Neural progenitor cell (in vitro differentiated cells): ENCODE measurements at regions not wholly inside any gene's neighbourhood (a gene's known extent, or its start where the extent isn't known, plus 50 kb on each side); places are given as distances from the start of the nearest gene placed in this dataset.

Experiments
- DNase-seq: peaks from one replicate; pipeline ENCODE4 v3.0.0-alpha.2; 2016; ENCODE audit warnings: low spot score
- H2AFZ ChIP-seq: fragments of 200-600 bp; sonication (generic); replicated peaks from 2 replicates; pipeline ENCODE4 v1.6.1; 2016; ENCODE audit warnings: antibody characterized with exemption
- H3F3A ChIP-seq: fragments of 200-600 bp; sonication (generic); 2 replicates; pipeline ENCODE4 v1.6.1; 2016; ENCODE audit warnings: antibody characterized with exemption, low read depth
- H3K27ac ChIP-seq: fragments of 200-600 bp; sonication (generic); 2 replicates; pipeline ENCODE4 v1.5.1; 2016; ENCODE audit warnings: mild to moderate bottlenecking
- H3K27me3 ChIP-seq: fragments of 200-600 bp; sonication (generic); 2 replicates; pipeline ENCODE4 v1.6.1; 2016; ENCODE audit warnings: mild to moderate bottlenecking, moderate library complexity
- H3K36me3 ChIP-seq: fragments of 200-600 bp; sonication (generic); 2 replicates; pipeline ENCODE4 v1.5.1; 2016
- H3K4me1 ChIP-seq: fragments of 200-600 bp; sonication (generic); 2 replicates; pipeline ENCODE4 v1.6.1; 2016; ENCODE audit warnings: mixed run types
- H3K4me2 ChIP-seq: fragments of 200-600 bp; sonication (generic); 2 replicates; pipeline ENCODE4 v1.6.1; 2016
- H3K4me3 ChIP-seq: fragments of 200-600 bp; sonication (generic); 2 replicates; pipeline ENCODE4 v1.5.1; 2016
- H3K79me2 ChIP-seq: fragments of 200-600 bp; sonication (generic); 2 replicates; pipeline ENCODE4 v1.6.1; 2016; ENCODE audit warnings: low read depth
- H3K9ac ChIP-seq: fragments of 200-600 bp; sonication (generic); 2 replicates; pipeline ENCODE4 v1.6.1; 2016
- H3K9me3 ChIP-seq: fragments of 200-600 bp; sonication (generic); 2 replicates; pipeline ENCODE4 v1.5.1; 2016; ENCODE audit warnings: low read depth
- H4K20me1 ChIP-seq: fragments of 200-600 bp; sonication (generic); 2 replicates; pipeline ENCODE4 v1.6.1; 2016; ENCODE audit warnings: low read depth
- H3K27ac Mint-ChIP-seq: 3 replicates; pipeline ENCODE4 v1.8.0; 2021; ENCODE audit warnings: mixed read lengths
- H3K27me3 Mint-ChIP-seq: 2 replicates; pipeline ENCODE4 v1.8.0; 2022; ENCODE audit warnings: low read depth, mild to moderate bottlenecking, inconsistent platforms, moderate library complexity, mixed read lengths; ENCODE audit not compliant: insufficient read depth
- H3K36me3 Mint-ChIP-seq: 3 replicates; pipeline ENCODE4 v1.8.0; 2021; ENCODE audit warnings: mixed read lengths
- H3K4me1 Mint-ChIP-seq: 3 replicates; pipeline ENCODE4 v1.8.0; 2021; ENCODE audit warnings: mixed read lengths
- H3K4me3 Mint-ChIP-seq: 3 replicates; pipeline ENCODE4 v1.8.0; 2021; ENCODE audit warnings: mild to moderate bottlenecking, moderate library complexity, mixed read lengths
- H3K9me3 Mint-ChIP-seq: 3 replicates; pipeline ENCODE4 v1.8.0; 2020; ENCODE audit warnings: mixed read lengths
- CTCF ChIP-seq: fragments of 200-600 bp; sonication (generic); IDR thresholded peaks from 2 replicates; pipeline ENCODE4 v1.5.1; 2017; ENCODE audit warnings: antibody characterized with exemption, mild to moderate bottlenecking
- EZH2 ChIP-seq: fragments of 200-600 bp; sonication (generic); IDR thresholded peaks from 2 replicates; pipeline ENCODE4 v1.6.1; 2017; ENCODE audit warnings: antibody characterized with exemption, mild to moderate bottlenecking, moderate library complexity
- EZH2phosphoT487 ChIP-seq: fragments of 200-600 bp; sonication (generic); IDR thresholded peaks from 2 replicates; pipeline ENCODE4 v1.6.1; 2017; ENCODE audit warnings: antibody characterized with exemption

- Histone ChIP-seq H3K4me3 (no peak overlapping the region), H3K9me3 (peaks cover 11% of the 10 kb centered on the region), H3K27me3 (no peaks in the 10 kb centered on the region), H3K4me2 (no peak overlapping the region), H3K36me3 (no peaks in the 10 kb centered on the region), H4K20me1 (no peaks in the 10 kb centered on the region), H3K27ac (no peak overlapping the region), H3K9ac (no peak overlapping the region), H2AFZ (no peak overlapping the region), H3K4me1 (no peaks in the 10 kb centered on the region), H3K79me2 (no peaks in the 10 kb centered on the region), H3F3A (no peaks in the 10 kb centered on the region)
- no peak for DNase-seq
- Mint-ChIP-seq H3K36me3 (no peaks in the 10 kb centered on the region), H3K4me3 (no peak overlapping the region), H3K4me1 (peaks cover 2% of the 10 kb centered on the region), H3K9me3 (no peaks in the 10 kb centered on the region), H3K27me3 (peaks cover 3% of the 10 kb centered on the region), H3K27ac (no peak overlapping the region)
- TF ChIP-seq CTCF (no peak), EZH2phosphoT487 (no peak)
These were observed 138.4 kb downstream of the RPIA start for GRCh38 chr2:88829607-88830463.

DNA sequence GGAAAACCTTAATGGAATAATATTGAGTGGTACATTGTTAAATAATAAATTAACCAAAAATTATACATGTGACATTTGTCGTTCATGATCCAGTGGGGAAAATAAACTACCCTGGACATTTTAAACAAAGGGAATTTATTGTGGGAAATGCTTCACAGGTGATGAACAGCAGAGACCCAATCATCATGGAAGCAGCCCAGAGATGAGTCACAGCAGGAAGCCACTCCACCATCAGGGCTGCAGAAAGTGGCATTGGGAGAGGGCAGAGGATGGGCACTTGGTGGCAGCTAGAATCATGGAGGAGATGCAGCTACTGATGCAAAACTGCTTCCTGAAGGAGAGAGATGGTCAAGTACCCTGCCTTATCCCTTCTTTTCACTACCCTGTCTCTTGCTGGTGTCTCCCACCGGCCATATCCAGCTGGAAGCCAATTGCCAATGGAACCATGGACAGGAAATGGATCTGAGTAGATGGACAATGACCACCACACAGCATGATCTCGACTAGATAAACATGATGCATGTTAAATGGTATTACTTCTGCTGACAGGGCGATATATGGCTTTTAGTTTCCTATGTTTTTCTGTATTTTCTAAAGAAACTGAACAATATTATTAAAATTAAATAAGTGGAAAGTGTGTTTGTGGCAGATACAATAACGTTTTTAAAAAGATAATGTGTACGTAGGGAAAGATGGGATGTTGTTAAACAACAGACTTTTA lies 139.8 kb downstream of the RPIA start:
- no peaks in the 10 kb centered on the region for H3K4me1 ChIP-seq
- H3F3A ChIP-seq = no peaks in the 10 kb centered on the region
- no peak overlapping the region for H3K4me3 Mint-ChIP-seq
- H3K27me3 ChIP-seq = no peaks in the 10 kb centered on the region
- no peaks in the 10 kb centered on the region for H3K27me3 Mint-ChIP-seq
- H4K20me1 ChIP-seq = no peaks in the 10 kb centered on the region
- TF ChIP-seq EZH2 (no peak), EZH2phosphoT487 (no peak), CTCF (no peak)
- no peaks in the 10 kb centered on the region for H3K36me3 Mint-ChIP-seq
- H3K4me3 ChIP-seq = no peak overlapping the region
- H3K27ac ChIP-seq = no peak overlapping the region
- H3K9me3 ChIP-seq = peaks cover 22% of the 10 kb centered on the region
- H3K4me1 Mint-ChIP-seq = peaks cover 2% of the 10 kb centered on the region
- H3K9me3 Mint-ChIP-seq = no peaks in the 10 kb centered on the region
- no peak for DNase-seq
- no peaks in the 10 kb centered on the region for H3K36me3 ChIP-seq
- no peak overlapping the region for H2AFZ ChIP-seq
- no peaks in the 10 kb centered on the region for H3K79me2 ChIP-seq
- no peak overlapping the region for H3K4me2 ChIP-seq
- no peak overlapping the region for H3K9ac ChIP-seq
- H3K27ac Mint-ChIP-seq = no peak overlapping the region

GRCh38 chr2:88831792-88832248 lies 140.3 kb downstream of the RPIA start:
- Histone ChIP-seq H2AFZ (no peak overlapping the region), H3K4me3 (no peak overlapping the region), H3K79me2 (no peaks in the 10 kb centered on the region), H3K9ac (no peak overlapping the region), H3F3A (no peaks in the 10 kb centered on the region), H3K9me3 (peaks cover 27% of the 10 kb centered on the region), H3K36me3 (no peaks in the 10 kb centered on the region), H3K4me2 (no peak overlapping the region), H4K20me1 (no peaks in the 10 kb centered on the region), H3K27me3 (no peaks in the 10 kb centered on the region), H3K4me1 (no peaks in the 10 kb centered on the region), H3K27ac (no peak overlapping the region)
- Mint-ChIP-seq H3K27me3 (no peaks in the 10 kb centered on the region), H3K9me3 (no peaks in the 10 kb centered on the region), H3K4me3 (no peak overlapping the region), H3K4me1 (peaks cover 2% of the 10 kb centered on the region), H3K36me3 (no peaks in the 10 kb centered on the region), H3K27ac (no peak overlapping the region)
- TF ChIP-seq EZH2phosphoT487 (no peak), EZH2 (no peak), CTCF (peak; percentile 27)
- DNase-seq = no peak
